ENCODE measurements at regions not wholly inside any gene's neighbourhood (a gene's known extent, or its start where the extent isn't known, plus 50 kb on each side); places are given as distances from the start of the nearest gene placed in this dataset.
A peak's percentile ranks its signal among the peaks of the same experiment; 100 is the strongest.

GRCh38 chr10:33463011-33463410, 128.5 kb upstream of the NRP1 start:
- H3K4me3 ChIP-seq (ENCODE audit: low read length) = no peak overlapping the region
- TF ChIP-seq CTCF (conservative IDR thresholded peaks at IDR 0.05; ENCODE audit: low read length) = no peak
- DNase-seq (ENCODE audit: low read depth) = no peak

GRCh38 chr10:33461295-33461640, 126.8 kb upstream of the NRP1 start:
- no peak overlapping the region for H3K4me3 ChIP-seq (ENCODE audit: low read length)
- DNase-seq (ENCODE audit: low read depth) = no peak
- TF ChIP-seq CTCF (conservative IDR thresholded peaks at IDR 0.05; ENCODE audit: low read length) = no peak

- H3K4me3 ChIP-seq (ENCODE audit: low read length) = no peak overlapping the region
- peak; percentile 83 for DNase-seq (ENCODE audit: low read depth)
- no peak for TF ChIP-seq CTCF (conservative IDR thresholded peaks at IDR 0.05; ENCODE audit: low read length)
Observed at GRCh38 chr10:33460505-33461294, 126.2 kb upstream of the NRP1 start.

GRCh38 chr10:33459602-33460001, 125.1 kb upstream of the NRP1 start:
- no peak overlapping the region for H3K4me3 ChIP-seq (ENCODE audit: low read length)
- DNase-seq (ENCODE audit: low read depth) = peak; percentile 70
- TF ChIP-seq CTCF (conservative IDR thresholded peaks at IDR 0.05; ENCODE audit: low read length) = no peak

GRCh38 chr10:33455029-33455428, 120.6 kb upstream of the NRP1 start:
- no peak for TF ChIP-seq CTCF (conservative IDR thresholded peaks at IDR 0.05; ENCODE audit: low read length)
- H3K4me3 ChIP-seq (ENCODE audit: low read length) = no peak overlapping the region
- DNase-seq (ENCODE audit: low read depth) = no peak

GRCh38 chr10:33454554-33454953, 120.1 kb upstream of the NRP1 start:
- H3K4me3 ChIP-seq (ENCODE audit: low read length) = no peak overlapping the region
- no peak for TF ChIP-seq CTCF (conservative IDR thresholded peaks at IDR 0.05; ENCODE audit: low read length)
- DNase-seq (ENCODE audit: low read depth) = no peak
